GM10248 (cell line): ENCODE measurements at regions not wholly inside any gene's neighbourhood (a gene's known extent, or its start where the extent isn't known, plus 50 kb on each side); places are given as distances from the start of the nearest gene placed in this dataset.

ENCODE experiments used
- CTCF ChIA-PET: fragments of 300-600 bp; sonication (Branson Sonifier 250); formaldehyde crosslinking; extraction: SDS; loops from one replicate; lab custom pipeline; 2021; ENCODE audit warnings: antibody characterized with exemption; lab: Yijun Ruan, JAX
- POLR2A ChIA-PET: fragments of 350-650 bp; sonication (Branson Sonifier 250); formaldehyde crosslinking; extraction: SDS; loops from one replicate; lab custom pipeline; 2020; ENCODE audit warnings: antibody characterized with exemption; lab: Yijun Ruan, JAX
- DNase-seq: peaks from one replicate; pipeline ENCODE4 v3.0.0; 2012; ENCODE audit errors: extremely low spot score
- TF ChIP-seq, protein P1 (sequence below): IDR thresholded peaks from 2 replicates; pipeline ENCODE4 v1.5.1; 2012; ENCODE audit warnings: mild to moderate bottlenecking, low read depth; ENCODE audit errors: extremely low read depth, missing control alignments, control extremely low read depth

DNA sequence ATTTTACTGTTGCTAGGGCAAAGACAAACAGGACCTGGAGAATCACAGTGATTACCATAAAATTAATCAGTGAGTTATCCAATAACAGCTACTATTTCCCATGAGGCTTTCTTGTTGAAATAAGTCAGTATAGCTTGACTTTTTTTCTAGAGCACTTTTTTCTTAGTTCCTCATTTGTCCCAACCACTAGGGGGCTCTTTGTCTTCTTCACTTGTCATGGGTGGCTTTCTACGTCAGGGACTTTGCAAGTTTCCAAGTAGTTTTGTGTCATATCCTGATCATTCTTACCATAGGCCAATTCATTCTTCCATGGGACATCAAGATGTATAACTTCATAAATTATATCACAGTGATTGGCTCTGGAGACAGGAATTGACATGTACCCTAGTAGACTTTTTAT, 1019.6 kb upstream of the PIK3C3 start:
- CTCF ChIA-PET, result interaction anchor here (1.2 kb wide), 1 partner anchor 11 kb away, joined by 3 read pairs; no protein-coding TSS in a partner anchor

DNA sequence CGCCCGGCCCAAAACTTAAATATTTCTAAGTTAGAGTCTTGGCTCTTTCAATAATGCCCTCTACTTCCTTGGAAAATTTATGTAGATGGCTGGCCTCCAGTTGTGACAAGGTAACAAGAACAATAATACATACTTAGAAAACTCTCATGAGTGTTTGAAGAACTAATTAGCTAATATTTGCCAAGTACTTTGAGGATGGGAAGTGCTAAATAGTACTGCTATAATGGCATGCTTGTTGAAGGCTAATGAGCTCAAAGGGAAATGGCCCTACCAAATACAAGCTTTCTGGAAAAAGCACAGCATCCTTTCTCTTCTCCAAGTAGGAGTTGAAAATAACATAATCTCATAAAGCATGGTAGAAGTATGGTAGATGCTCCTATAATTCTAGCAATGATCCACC, 1022.2 kb upstream of the PIK3C3 start:
- TF ChIP-seq, protein P1, sequence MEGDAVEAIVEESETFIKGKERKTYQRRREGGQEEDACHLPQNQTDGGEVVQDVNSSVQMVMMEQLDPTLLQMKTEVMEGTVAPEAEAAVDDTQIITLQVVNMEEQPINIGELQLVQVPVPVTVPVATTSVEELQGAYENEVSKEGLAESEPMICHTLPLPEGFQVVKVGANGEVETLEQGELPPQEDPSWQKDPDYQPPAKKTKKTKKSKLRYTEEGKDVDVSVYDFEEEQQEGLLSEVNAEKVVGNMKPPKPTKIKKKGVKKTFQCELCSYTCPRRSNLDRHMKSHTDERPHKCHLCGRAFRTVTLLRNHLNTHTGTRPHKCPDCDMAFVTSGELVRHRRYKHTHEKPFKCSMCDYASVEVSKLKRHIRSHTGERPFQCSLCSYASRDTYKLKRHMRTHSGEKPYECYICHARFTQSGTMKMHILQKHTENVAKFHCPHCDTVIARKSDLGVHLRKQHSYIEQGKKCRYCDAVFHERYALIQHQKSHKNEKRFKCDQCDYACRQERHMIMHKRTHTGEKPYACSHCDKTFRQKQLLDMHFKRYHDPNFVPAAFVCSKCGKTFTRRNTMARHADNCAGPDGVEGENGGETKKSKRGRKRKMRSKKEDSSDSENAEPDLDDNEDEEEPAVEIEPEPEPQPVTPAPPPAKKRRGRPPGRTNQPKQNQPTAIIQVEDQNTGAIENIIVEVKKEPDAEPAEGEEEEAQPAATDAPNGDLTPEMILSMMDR, result no peak
- CTCF ChIA-PET, result no interaction called here
- POLR2A ChIA-PET, result no interaction called here
- DNase-seq, result no peak

More for the DNA sequence above, 1019.6 kb upstream of the PIK3C3 start:
- DNase-seq, result no peak
- POLR2A ChIA-PET, result no interaction called here
- TF ChIP-seq, protein P1, result no peak

DNA sequence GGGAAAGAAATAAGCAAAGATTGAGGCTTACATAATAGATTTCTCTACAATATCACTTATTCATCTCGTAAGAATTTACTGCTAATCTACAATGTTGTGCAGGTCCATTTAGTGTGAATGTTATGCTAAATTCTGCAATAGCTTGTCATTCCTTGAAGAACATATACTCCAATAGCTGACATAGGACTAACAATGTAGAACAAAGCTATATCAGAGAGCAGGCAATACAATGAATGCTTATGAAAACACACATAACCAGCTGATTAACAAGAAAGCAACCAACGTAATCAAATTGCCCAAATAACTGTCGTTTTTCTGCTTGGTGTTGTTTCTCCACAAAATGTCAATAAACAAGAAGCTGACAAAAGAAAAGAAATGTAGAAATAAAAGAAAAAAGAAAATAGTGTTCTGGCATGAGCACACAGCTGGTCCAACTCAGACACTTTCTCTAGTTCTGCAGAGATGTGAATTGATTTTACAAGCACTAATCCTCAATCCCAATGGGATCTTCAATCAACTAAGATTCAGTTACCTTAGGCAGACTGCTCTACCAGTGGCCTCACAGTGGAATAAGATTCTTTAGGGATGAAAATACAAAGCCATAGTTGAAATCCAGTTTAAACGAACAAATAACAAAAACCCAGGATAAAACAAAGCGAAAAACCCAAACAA, 1024.7 kb upstream of the PIK3C3 start:
- ChIA-PET CTCF (interaction anchor here (0.8 to 1.5 kb wide), 6 partner anchors 8 to 53 kb away, joined by 3 to 5 read pairs (median 4); no protein-coding TSS in a partner anchor), POLR2A (no interaction called here)
- no peak for DNase-seq
- TF ChIP-seq, protein P1, result no peak

DNA sequence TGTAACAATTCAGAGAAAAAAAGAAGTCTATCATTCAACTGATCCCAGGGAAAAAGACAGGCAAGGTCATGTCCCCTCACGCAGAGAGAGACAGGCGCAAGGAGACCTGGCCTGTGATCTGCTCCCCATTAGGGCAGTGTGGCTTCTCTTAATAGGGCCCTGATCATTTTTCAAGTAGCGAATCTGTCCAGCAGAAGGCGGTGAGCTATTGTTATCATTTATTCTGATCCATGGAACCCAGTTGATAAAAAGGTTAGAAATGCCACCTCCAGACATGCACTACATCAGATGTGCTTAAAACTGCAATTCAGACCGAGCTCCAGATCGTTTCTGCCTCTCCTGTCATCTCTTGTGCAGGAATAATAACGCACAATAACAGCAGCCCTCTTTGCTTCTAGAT, 1025.6 kb upstream of the PIK3C3 start:
- no peak for DNase-seq
- ChIA-PET POLR2A (no interaction called here), CTCF (interaction anchor here (1.4 kb wide), 1 partner anchor 52 kb away, joined by 3 read pairs; no protein-coding TSS in a partner anchor)
- TF ChIP-seq, protein P1, result no peak

DNA sequence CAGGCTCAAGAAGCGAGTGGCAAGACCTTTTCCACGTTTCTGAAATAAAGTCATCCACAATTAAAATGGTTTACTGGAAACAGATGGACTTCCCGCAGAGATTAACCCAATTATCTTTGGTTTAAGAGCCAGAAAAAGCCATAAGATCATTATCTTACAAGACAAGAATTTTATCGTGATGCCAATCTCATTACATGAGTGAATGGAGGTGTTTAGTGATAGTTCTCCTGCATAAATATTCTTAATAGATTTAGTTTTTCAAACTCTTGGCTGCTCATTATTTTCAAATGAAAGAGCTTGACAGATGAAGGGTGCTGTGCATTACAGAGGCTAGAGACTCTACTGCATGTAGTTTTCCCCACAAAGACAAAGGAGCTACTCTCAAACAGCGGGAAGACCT, 1028.4 kb upstream of the PIK3C3 start:
- POLR2A ChIA-PET, result no interaction called here
- CTCF ChIA-PET, result no interaction called here
- TF ChIP-seq, protein P1, result no peak
- no peak for DNase-seq

DNA sequence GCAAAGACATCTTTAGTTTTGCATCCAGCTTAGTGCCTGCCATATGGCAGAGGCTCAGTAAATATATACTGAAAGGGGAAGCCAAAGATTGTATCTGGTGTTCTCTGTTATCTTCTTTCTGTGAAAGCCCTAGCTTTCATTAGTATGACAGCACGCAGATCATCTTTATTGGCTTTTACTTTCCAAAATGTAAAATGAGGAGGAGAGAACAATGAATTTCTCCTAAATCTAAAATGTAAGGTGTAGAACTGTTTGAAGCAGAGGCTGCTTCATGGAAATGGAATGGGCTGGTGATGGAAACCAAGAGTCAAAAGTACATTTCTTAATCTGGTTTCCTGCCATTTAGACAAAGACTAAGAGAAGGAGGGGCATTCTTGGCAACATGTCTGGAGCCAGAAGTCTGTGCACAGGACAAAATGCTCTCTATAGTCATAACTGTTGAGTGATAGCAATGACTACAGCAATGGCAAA, 1029.9 kb upstream of the PIK3C3 start:
- ChIA-PET POLR2A (no interaction called here), CTCF (no interaction called here)
- TF ChIP-seq, protein P1, result no peak
- DNase-seq, result no peak
